ENCODE measurements at regions not wholly inside any gene's neighbourhood (a gene's known extent, or its start where the extent isn't known, plus 50 kb on each side); places are given as distances from the start of the nearest gene placed in this dataset.

DNA sequence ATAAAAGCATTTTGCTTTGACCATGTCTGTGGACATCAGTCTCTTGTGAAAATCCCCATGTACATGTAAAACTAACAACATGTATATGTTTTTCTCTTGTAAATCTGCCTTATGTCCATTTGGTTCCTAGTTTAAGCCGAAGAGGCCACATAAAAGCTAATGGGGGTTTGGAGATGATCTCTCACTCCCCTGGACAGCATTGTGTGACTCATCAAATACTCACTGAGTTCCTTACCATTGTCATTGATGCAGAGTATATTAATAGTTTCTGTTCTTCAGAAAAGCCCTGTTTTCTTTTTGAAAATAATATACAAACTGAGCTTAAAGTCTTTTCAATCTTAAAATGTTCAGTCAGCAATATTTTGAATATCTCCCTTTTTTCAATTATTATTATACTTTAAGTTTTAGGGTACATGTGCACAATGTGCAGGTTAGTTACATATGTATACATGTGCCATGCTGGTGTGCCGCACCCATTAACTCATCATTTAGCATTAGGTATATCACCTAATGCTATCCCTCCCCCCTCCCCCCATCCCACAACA, 536.7 kb upstream of the HTR2A start:
- Mint-ChIP-seq H3K36me3 (no peaks in the 10 kb centered on the region), H3K9me3 (ENCODE audit: low read depth) (no peaks in the 10 kb centered on the region), H3K27ac (no peak overlapping the region), H3K4me1 (no peaks in the 10 kb centered on the region), H3K27me3 (no peaks in the 10 kb centered on the region), H3K4me3 (no peak overlapping the region)
- ATAC-seq, result no peak
- CTCF ChIA-PET, result no interaction called here
- DNase-seq, result no peak

DNA sequence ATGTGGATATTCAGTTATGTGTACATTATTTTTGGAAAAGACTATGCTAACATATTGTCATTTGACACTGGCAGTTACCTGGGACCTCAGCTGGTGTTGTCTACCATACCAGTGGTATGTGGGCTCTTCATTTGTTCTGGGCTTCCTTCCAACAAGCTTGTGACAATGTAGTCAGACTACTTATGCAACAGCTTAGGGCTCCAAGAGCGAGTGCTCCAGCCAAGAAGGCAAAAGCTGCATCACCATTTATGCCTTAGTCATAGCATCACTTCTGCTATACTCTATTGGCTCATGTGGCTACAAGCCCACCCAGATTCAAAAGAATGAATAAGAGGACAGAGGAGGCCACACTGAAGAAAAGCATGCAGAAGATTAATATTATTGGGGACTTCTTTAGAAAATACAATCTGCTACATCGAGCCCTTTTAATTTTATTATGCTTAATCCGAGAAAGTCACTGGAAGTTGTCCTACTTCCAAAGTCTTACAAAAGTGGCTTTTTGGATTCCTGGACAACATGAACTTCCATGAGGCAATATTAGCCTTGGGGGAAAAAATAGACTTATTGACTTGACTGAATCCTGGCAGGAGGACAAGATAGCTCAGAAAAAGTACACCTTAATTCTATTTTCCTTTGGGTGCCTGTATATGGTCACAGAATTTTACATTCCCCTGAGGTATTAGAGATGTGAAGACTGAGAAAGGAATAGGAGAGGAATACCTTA, 529.4 kb upstream of the HTR2A start:
- no peak overlapping the region for H3K4me3 Mint-ChIP-seq
- H3K27me3 Mint-ChIP-seq, result no peaks in the 10 kb centered on the region
- DNase-seq (no peak), ATAC-seq (no peak)
- no peak overlapping the region for H3K27ac Mint-ChIP-seq
- CTCF ChIA-PET, result no interaction called here
- H3K9me3 Mint-ChIP-seq (ENCODE audit: low read depth), result no peaks in the 10 kb centered on the region
- no peaks in the 10 kb centered on the region for H3K4me1 Mint-ChIP-seq
- no peaks in the 10 kb centered on the region for H3K36me3 Mint-ChIP-seq

DNA sequence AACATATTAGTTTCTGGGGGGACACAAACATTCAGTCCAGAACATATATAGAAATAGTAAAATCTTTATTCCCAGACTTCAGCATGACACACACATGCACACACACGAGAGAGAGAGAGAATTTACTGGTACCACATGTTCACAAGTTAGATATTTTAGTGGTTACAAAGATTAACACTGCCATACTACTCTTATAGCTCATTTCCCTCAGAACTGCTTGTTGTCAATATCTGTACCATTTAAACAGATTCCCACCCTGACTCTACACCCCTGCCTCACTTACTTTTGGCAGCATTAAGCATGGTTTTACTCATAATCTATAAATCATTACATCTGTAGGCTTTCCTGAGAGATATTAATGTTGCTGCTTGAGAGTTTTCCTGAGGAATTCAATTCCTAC, 524.7 kb upstream of the HTR2A start:
- H3K9me3 Mint-ChIP-seq (ENCODE audit: low read depth), result peaks cover 4% of the 10 kb centered on the region
- DNase-seq (no peak), ATAC-seq (no peak)
- CTCF ChIA-PET, result no interaction called here
- H3K36me3 Mint-ChIP-seq, result no peaks in the 10 kb centered on the region
- no peak overlapping the region for H3K27ac Mint-ChIP-seq
- H3K27me3 Mint-ChIP-seq, result no peaks in the 10 kb centered on the region
- no peak overlapping the region for H3K4me3 Mint-ChIP-seq
- H3K4me1 Mint-ChIP-seq, result no peaks in the 10 kb centered on the region

DNA sequence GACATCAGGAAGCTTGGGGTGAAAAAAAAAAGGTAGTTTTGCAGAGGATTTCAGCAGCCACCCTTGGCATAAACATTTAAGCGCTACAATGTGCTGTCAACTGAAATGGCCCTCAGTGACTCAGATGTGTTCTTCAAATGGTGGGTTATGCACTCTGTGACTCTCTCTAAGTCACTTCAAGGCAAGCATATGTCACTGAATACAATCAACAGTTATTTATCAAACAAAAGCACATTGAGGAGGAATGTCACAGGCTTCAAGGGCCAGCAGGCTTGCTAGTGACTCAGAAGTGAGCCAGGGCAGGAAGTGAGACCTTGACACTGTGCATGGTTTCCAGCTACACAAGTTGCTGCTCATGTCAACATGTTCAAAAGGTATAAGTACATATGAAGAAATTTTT, 523.7 kb upstream of the HTR2A start:
- CTCF ChIA-PET, result interaction anchor here (0.7 kb wide), 1 partner anchor 24 kb away, joined by 3 read pairs; no protein-coding TSS in a partner anchor
- Mint-ChIP-seq H3K27ac (no peak overlapping the region), H3K36me3 (no peaks in the 10 kb centered on the region), H3K9me3 (ENCODE audit: low read depth) (peaks cover 4% of the 10 kb centered on the region), H3K27me3 (no peaks in the 10 kb centered on the region), H3K4me1 (no peaks in the 10 kb centered on the region), H3K4me3 (no peak overlapping the region)
- DNase-seq (no peak), ATAC-seq (no peak)

DNA sequence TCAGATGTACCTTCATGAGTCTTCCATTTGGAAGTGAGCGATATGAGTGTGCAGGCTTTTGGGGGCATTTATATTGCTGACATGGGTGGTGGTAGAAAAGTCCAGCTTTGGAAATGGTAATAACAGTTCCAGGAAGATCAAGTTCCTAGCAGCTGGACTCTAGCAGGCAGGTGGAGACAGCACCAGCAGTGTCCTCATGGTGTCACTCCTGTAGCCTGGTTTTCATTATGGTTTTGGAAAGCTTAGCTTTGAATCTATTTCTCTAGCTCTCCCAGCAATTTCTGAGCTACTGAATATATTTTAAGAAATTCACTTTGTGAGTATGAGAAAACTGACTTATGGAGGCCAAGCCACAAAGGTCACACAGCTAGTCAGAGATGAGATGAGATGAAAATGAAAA, 523.2 kb upstream of the HTR2A start:
- H3K27me3 Mint-ChIP-seq, result no peaks in the 10 kb centered on the region
- no peak overlapping the region for H3K4me3 Mint-ChIP-seq
- peaks cover 4% of the 10 kb centered on the region for H3K9me3 Mint-ChIP-seq (ENCODE audit: low read depth)
- CTCF ChIA-PET, result interaction anchor here (0.7 kb wide), 1 partner anchor 23 kb away, joined by 3 read pairs; no protein-coding TSS in a partner anchor
- no peaks in the 10 kb centered on the region for H3K36me3 Mint-ChIP-seq
- no peak for DNase-seq
- H3K27ac Mint-ChIP-seq, result no peak overlapping the region
- ATAC-seq, result no peak
- no peaks in the 10 kb centered on the region for H3K4me1 Mint-ChIP-seq

DNA sequence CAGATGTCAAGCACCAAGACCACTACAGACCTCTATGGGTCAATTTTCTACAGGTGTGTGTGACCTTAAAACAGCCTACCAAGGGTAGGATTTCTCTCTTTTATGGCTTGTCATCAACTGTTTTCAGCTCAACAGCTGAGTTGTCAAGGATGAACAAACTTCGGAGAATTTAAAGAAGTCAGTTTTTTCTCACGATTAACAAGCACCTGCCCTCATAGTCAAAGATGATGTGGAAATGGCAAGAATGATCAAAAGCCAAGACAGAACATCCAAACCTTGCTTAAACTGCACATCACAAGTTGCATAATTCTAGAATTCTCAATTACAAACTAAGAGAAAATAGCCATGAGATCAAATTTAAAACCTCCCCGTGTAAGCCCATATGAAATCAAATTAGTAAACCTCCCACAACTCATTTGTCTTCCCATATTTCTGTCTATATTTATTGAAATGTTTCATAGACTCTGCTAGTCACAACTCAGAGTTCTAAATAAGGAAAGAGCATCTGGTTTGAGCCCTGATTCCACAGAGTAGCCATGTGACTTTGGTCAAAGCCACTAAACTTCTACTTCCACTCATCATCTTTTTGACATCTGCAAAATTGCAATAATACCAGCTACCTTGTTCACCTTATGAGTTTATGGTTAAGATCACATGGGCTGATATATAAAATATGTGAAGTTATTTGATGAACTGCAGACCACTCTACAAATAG, 521.5 kb upstream of the HTR2A start:
- no peak for ATAC-seq
- Mint-ChIP-seq H3K36me3 (no peaks in the 10 kb centered on the region), H3K4me3 (no peak overlapping the region), H3K9me3 (ENCODE audit: low read depth) (peaks cover 8% of the 10 kb centered on the region), H3K27ac (no peak overlapping the region), H3K4me1 (no peaks in the 10 kb centered on the region), H3K27me3 (no peaks in the 10 kb centered on the region)
- no peak for DNase-seq
- CTCF ChIA-PET, result no interaction called here

DNA sequence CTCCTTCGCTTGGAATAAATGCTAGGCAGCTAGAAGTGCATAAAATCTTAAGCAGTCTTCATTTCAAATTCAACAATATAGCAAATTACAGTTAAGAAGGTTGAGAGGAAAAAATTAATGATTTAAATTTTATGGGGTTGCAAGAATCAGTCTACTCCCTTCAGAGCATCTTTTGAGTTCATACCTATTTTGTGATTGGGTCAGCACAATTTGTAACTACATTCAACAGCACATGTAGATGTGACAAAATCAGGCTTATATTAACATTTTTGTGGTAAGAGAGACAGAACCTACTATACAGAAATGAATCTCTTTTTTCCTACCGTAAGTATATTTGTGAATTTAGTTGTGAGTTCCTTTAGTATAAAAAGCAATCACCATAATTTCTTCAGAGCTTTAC, 520.6 kb upstream of the HTR2A start:
- peaks cover 8% of the 10 kb centered on the region for H3K9me3 Mint-ChIP-seq (ENCODE audit: low read depth)
- no peak overlapping the region for H3K27ac Mint-ChIP-seq
- H3K27me3 Mint-ChIP-seq, result no peaks in the 10 kb centered on the region

DNA sequence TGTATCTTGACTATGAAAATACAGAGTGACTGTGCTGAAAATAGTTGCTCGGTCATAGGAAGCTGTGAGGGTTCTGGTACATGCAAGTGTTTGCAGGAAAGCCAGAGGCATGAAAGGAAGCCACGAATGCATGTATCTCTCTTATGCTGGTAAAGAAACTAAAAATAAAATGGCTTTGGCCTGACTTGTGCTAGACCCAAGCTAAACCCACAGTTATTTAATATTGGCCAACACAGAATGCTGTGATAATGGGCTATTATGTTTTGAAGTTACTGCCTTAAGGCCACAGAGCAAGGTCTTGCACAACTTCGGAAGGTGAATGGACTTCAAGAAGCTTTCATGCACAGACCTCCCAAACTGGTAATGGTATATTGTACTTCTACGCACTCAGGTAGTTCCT, 518.2 kb upstream of the HTR2A start:
- ATAC-seq (no peak), DNase-seq (no peak)
- Mint-ChIP-seq H3K36me3 (no peaks in the 10 kb centered on the region), H3K27me3 (no peaks in the 10 kb centered on the region), H3K4me3 (no peak overlapping the region), H3K4me1 (no peaks in the 10 kb centered on the region), H3K27ac (no peak overlapping the region), H3K9me3 (ENCODE audit: low read depth) (peaks cover 11% of the 10 kb centered on the region)
- CTCF ChIA-PET, result no interaction called here

More for the DNA sequence above, 520.6 kb upstream of the HTR2A start:
- DNase-seq (no peak), ATAC-seq (no peak)
- no peaks in the 10 kb centered on the region for H3K36me3 Mint-ChIP-seq
- no peaks in the 10 kb centered on the region for H3K4me1 Mint-ChIP-seq
- no peak overlapping the region for H3K4me3 Mint-ChIP-seq
- CTCF ChIA-PET, result no interaction called here

DNA sequence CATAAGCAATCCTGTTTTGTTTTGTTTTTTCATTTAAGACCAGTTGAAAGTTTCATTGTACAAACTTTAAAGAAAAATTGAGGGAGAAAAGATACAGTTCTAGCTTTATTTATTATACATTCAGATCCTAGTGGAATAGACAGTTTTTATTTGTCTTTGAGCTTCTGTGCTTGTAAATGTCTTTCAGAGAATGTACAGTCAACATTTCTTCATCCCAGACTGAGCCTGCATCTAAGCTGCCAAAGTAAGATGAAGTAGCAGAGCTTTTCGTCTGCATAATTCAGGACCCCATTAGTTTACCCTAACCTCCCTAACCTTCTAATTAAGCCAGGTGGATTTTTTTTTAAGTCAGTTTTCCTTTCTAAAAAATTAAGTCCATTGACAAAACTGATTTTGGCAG, 516.7 kb upstream of the HTR2A start:
- Mint-ChIP-seq H3K36me3 (no peaks in the 10 kb centered on the region), H3K4me3 (no peak overlapping the region), H3K27ac (no peak overlapping the region), H3K9me3 (ENCODE audit: low read depth) (peaks cover 8% of the 10 kb centered on the region), H3K4me1 (no peaks in the 10 kb centered on the region), H3K27me3 (no peaks in the 10 kb centered on the region)
- CTCF ChIA-PET, result no interaction called here
- DNase-seq, result no peak
- no peak for ATAC-seq

DNA sequence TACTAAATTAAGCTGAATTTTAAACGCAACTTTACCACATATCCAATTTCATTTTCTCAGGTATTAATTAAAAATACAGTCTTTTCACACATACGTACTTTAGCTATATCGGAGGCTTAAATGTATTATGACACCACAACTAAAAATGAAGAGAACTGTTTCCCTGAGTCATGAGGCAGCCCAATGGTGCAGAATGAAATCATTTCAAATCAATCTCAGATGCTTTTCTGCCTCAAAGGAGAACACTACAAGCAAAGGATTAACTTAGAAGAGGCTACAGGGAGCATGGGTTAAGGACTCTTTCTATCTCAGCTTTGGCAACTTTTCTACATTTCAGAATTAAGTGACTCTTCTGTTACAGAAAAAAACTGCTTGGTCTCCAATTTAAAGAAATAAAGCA, 516.3 kb upstream of the HTR2A start:
- no peaks in the 10 kb centered on the region for H3K4me1 Mint-ChIP-seq
- peaks cover 8% of the 10 kb centered on the region for H3K9me3 Mint-ChIP-seq (ENCODE audit: low read depth)
- no peak for ATAC-seq
- no peak overlapping the region for H3K27ac Mint-ChIP-seq
- H3K27me3 Mint-ChIP-seq, result no peaks in the 10 kb centered on the region
- no peak for DNase-seq
- H3K4me3 Mint-ChIP-seq, result no peak overlapping the region
- CTCF ChIA-PET, result no interaction called here
- H3K36me3 Mint-ChIP-seq, result no peaks in the 10 kb centered on the region

DNA sequence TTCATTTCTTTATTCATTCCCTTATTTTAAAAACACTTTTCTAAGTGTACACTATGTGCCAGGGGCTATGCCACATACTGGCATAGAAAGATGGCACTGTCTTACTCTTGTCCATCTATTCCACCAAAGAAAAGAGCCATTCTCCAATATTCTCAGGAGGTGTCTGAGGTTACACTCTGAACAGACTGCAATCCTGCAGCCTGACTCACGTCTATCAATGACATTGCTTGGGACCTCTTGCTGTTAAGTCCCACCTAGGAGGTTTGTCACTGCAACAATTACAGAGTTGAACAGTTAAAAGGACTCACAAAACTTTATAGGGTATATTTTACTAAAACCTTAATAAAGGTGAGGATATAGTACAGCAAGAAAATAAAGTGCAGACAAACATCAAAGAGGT, 512.9 kb upstream of the HTR2A start:
- Mint-ChIP-seq H3K9me3 (ENCODE audit: low read depth) (peaks cover 10% of the 10 kb centered on the region), H3K4me3 (no peak overlapping the region), H3K27me3 (no peaks in the 10 kb centered on the region), H3K36me3 (no peaks in the 10 kb centered on the region), H3K27ac (no peak overlapping the region), H3K4me1 (no peaks in the 10 kb centered on the region)
- ATAC-seq (no peak), DNase-seq (no peak)
- CTCF ChIA-PET, result no interaction called here

DNA sequence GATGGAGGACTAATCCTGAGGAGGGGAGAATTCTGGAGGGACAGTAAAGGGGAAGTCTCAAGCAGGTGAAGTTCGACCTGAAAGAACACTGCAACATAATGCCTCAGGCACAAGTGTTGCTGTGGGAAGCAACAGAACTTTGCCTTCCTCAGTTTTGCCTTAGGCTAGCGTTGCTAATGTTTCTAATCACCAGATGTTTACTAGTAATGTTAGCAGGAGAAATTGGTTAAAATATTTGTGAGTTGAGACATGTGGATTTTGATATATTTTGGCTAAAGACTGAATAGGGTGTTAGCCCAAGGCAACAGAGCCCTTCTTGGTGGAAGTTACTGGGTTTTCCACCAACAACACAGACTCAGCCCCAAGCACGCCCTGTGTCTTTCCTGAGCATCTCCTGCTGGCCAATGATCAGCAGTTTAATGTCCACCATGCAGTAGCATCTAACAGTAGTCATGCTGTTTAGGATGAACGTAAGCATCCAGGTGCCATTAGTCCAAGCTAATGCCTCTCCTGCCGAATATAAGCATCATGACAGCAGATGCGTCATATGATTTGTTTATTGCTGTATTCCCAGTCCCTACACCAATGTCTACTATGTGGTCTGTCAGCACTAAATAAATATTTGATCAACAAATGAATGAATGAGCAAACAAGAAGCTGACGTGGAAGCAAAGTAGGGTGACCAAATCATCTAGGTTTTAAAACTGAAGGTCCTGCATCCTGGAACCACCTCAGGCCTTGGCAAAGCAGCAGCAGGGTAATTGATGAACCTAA, 511.9 kb upstream of the HTR2A start:
- CTCF ChIA-PET, result no interaction called here
- Mint-ChIP-seq H3K27me3 (no peaks in the 10 kb centered on the region), H3K9me3 (ENCODE audit: low read depth) (peaks cover 6% of the 10 kb centered on the region), H3K36me3 (no peaks in the 10 kb centered on the region), H3K4me1 (no peaks in the 10 kb centered on the region), H3K4me3 (no peak overlapping the region), H3K27ac (no peak overlapping the region)
- DNase-seq (no peak), ATAC-seq (no peak)

DNA sequence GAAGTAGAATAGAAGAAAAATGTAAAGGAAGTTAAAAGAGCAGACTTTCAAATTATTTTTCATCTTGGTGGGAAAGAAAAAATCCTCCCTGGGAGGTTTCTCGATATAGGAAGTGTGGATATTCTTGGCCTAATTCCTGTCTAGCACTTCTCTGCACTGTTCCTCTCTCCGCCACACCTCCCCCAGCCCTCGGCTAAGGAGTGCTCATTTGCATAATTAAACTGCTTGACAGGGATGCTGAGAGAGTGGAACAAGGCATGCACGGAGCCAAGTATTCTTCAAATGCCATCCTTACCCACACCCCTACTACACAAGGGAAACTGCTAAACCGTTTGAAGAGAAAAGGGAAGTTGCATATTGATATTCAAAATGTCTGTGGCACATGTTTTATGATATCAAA, 511.0 kb upstream of the HTR2A start:
- Mint-ChIP-seq H3K4me3 (no peak overlapping the region), H3K36me3 (no peaks in the 10 kb centered on the region), H3K27me3 (no peaks in the 10 kb centered on the region), H3K4me1 (no peaks in the 10 kb centered on the region), H3K9me3 (ENCODE audit: low read depth) (peaks cover 6% of the 10 kb centered on the region), H3K27ac (no peak overlapping the region)
- ATAC-seq (no peak), DNase-seq (no peak)
- CTCF ChIA-PET, result no interaction called here

DNA sequence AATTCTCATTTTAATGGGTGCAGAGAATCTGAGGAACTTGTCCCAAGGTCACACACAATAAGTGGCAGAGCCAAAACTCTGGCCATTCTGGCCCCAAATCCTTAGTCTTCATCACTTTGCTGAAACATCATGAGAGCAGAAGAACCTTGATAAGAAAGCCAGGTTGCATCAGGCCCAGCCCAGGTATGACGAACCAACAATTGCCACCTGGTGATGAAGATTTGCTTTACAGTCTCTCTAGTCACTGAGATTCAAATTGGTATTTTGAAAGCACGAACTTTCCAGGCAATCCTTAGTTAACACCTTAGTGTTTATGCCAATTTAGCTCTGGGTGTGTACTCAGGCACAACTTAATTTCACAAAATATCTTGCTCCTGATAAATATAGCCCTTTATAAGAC, 502.7 kb upstream of the HTR2A start:
- Mint-ChIP-seq H3K27me3 (no peaks in the 10 kb centered on the region), H3K4me1 (no peaks in the 10 kb centered on the region), H3K4me3 (no peak overlapping the region)

More for the DNA sequence above, 502.7 kb upstream of the HTR2A start:
- no peak for ATAC-seq
- H3K27ac Mint-ChIP-seq, result no peak overlapping the region
- H3K36me3 Mint-ChIP-seq, result no peaks in the 10 kb centered on the region
- DNase-seq, result no peak
- peaks cover 2% of the 10 kb centered on the region for H3K9me3 Mint-ChIP-seq (ENCODE audit: low read depth)
- CTCF ChIA-PET, result no interaction called here

All from activated CD8-positive, alpha-beta memory T cell treated with anti-CD3 and anti-CD28 coated beads, Interleukin-2, amount 10 ng/mL, durations not matched to agents 7 days and 5 days (primary cell).